GM12875 (cell line): ENCODE measurements at regions not wholly inside any gene's neighbourhood (a gene's known extent, or its start where the extent isn't known, plus 50 kb on each side); places are given as distances from the start of the nearest gene placed in this dataset.

ENCODE experiments used
- H3K4me3 ChIP-seq: one replicate; pipeline ENCODE4 v1.5.1; 2011; ENCODE audit warnings: low read depth, low read length, control low read depth
- CTCF ChIP-seq: IDR thresholded peaks from 2 replicates; pipeline ENCODE4 v1.5.1; 2011; ENCODE audit warnings: low read depth, mild to moderate bottlenecking, control low read depth, inconsistent platforms, low read length, moderate library complexity, borderline replicate concordance; ENCODE audit not compliant: insufficient read depth

- no peak overlapping the region for H3K4me3 ChIP-seq
- no peak for TF ChIP-seq CTCF
Measured at GRCh38 chr9:38253200-38253599, 139.3 kb upstream of the ALDH1B1 start.

DNA sequence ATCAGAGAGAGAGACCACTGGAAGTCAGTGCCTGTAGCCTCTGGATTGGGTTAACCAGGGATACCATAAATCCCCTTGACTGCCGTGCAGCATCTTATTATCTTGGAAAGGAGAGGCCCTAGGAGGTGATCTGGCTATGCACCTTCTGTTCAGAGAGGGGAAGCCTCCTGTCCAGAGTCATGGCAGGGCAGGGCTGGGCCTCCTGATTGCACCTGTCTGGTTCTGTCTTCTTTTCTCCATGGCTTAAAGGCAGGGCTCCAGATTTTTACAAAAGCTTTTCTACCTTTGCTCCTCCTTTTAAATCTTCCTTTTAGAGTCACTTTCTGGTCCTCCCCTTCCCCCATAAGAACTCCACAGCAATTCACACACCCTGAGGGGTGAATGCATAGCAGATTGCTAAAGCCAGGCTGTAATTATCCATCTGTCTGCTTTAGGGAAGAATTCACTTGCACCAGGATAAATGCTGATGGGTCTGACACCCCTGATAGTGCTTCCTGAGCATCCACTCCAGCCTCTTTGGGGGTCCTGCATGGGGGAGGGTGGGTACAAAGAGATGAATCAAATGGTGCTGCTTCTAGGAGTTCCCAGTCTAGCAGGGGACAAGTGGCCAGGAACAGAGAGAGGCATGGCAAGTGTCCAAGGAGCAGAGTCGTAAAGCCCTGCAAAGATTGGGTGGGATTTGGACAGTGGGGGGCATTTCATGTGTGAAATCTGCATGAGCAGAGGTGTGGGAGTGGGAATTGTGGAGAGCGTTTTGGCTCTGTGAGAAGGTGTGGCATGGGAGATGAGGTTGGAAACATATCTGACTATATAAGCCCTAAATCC, 141.3 kb upstream of the ALDH1B1 start:
- no peak for TF ChIP-seq CTCF

DNA sequence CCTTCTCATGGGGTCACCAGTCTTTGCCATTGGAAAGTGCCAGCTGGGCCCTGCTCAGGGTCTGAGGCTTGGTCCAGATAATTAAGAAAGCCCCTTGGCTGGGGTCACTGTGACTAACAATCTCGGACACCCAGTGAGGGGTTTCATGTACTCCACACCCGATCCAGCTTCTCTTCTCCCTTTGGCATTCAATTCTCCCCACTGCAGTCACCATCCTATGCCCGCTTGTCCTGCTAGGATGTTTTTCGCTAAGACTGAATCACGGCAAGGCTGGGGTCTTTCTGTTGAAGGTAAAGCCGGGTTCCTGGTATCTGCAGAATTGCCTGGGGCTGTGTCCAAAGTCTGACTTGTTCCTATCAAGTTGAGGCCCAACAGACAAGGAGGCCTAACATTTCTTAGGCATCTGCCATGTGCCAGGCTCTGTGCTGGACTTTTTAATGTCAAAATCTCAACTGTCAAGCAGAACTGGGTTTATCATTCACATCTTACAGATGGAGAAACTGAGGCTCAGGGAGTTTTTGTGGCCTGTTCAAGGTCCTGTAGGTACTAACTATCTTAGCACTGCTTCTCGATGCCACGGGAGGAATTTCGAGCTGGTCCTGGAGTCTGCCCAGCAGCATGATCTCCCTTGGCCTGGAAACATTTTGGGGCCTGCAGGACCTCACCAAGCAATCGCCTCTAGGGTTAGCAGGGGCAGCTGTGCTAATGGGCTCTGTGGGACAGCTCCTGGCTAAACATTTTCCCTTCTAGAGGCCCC, 142.0 kb upstream of the ALDH1B1 start:
- H3K4me3 ChIP-seq: no peak overlapping the region
- TF ChIP-seq CTCF: no peak

More for the DNA sequence above, 141.3 kb upstream of the ALDH1B1 start:
- no peak overlapping the region for H3K4me3 ChIP-seq

GRCh38 chr9:38249587-38250210, 142.8 kb upstream of the ALDH1B1 start:
- TF ChIP-seq CTCF: no peak
- H3K4me3 ChIP-seq: no peak overlapping the region

DNA sequence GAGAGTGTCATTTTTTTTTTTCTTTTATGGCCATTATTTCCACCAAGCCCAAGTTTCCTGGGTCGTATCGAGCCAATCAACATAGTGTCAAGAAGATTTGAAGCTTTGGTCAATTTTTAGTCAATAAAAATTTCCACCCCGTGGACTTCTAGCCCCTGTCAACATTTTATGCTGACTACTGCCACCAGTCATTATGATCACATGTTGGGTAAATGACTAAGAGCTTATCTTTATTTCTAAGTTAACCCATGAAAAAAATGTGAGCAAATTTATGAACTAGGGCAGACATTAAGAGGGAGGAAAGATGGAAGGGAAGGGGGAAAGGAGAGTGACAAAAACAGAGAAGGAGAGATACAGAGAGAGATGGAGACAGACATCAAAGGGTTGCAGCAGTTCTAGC, 143.5 kb upstream of the ALDH1B1 start:
- no peak for TF ChIP-seq CTCF
- H3K4me3 ChIP-seq: no peak overlapping the region

- H3K4me3 ChIP-seq: no peak overlapping the region
- TF ChIP-seq CTCF: no peak
Measured at GRCh38 chr9:38246833-38247232, 145.7 kb upstream of the ALDH1B1 start.

DNA sequence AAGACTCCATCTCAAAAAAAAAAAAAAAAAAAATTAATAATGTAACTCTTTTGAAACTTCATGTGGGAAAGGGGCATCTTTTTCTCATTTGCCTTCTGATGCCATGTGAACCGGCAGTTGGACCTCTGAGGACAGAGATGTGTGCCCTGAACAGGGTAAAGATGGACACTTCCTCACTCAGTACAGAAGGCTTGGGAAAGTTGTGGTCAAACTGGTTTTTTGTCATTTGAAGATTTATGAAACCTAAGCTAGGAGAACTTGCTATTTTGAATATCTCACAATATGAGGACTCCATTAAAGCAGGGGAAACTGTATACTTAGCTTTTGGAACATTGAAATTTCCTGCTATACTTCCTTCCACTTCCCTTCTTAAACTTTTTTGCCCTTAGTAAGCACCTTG, 147.5 kb upstream of the ALDH1B1 start:
- no peak for TF ChIP-seq CTCF
- H3K4me3 ChIP-seq: no peak overlapping the region
